H1 (cell line): ENCODE measurements at regions not wholly inside any gene's neighbourhood (a gene's known extent, or its start where the extent isn't known, plus 50 kb on each side); places are given as distances from the start of the nearest gene placed in this dataset.

Source experiments
- CTCF ChIA-PET: fragments of 300-600 bp; sonication (Branson Sonifier 250); formaldehyde crosslinking; loops from one replicate; lab custom pipeline; 2021; ENCODE audit not compliant: partially characterized antibody; lab: Charles Lee
- POLR2A ChIA-PET: fragments of 300-600 bp; sonication (Branson Sonifier 250); formaldehyde crosslinking; loops from one replicate; lab custom pipeline; 2021; ENCODE audit warnings: inconsistent platforms; ENCODE audit not compliant: partially characterized antibody; lab: Charles Lee
- DNase-seq, 2 experiments: peaks; one replicate each; pipeline versions ENCODE4 v3.0.0 to v3.0.0-alpha.2; 2010 to 2022; ENCODE audit warnings: low spot score in 2 of 2, low read depth in 1 of 2, mixed read lengths in 1 of 2
- FAIRE-seq: peaks from 2 replicates; lab custom pipeline; 2011; peaks lifted over from hg19 to GRCh38; lab: Jason Lieb, UNC
- H2AFZ ChIP-seq: 2 replicates; pipeline ENCODE4 v1.8.1; 2012; ENCODE audit warnings: low read length, inconsistent platforms
- H2AK5ac ChIP-seq: 2 replicates; pipeline ENCODE4 v1.6.1; 2013; ENCODE audit warnings: low read depth, low read length
- H2BK120ac ChIP-seq: replicated peaks from 2 replicates; pipeline ENCODE3; 2013; ENCODE audit warnings: low read depth, low read length, inconsistent platforms
- H2BK12ac ChIP-seq: 2 replicates; pipeline ENCODE4 v1.6.1; 2013; ENCODE audit warnings: low read depth, low read length
- H2BK15ac ChIP-seq: 2 replicates; pipeline ENCODE4 v1.6.1; 2013; ENCODE audit warnings: low read length
- H2BK20ac ChIP-seq: 2 replicates; pipeline ENCODE4 v1.6.1; 2013; ENCODE audit warnings: low read length
- H2BK5ac ChIP-seq: 2 replicates; pipeline ENCODE4 v1.6.1; 2013; ENCODE audit warnings: low read depth, low read length
- H3K14ac ChIP-seq: 2 replicates; pipeline ENCODE4 v1.6.1; 2013; ENCODE audit warnings: inconsistent platforms; ENCODE audit not compliant: insufficient read length
- H3K18ac ChIP-seq: 2 replicates; pipeline ENCODE4 v1.6.1; 2013; ENCODE audit warnings: low read length; ENCODE audit errors: extremely low read depth
- H3K23ac ChIP-seq: 2 replicates; pipeline ENCODE4 v1.6.1; 2013; ENCODE audit warnings: inconsistent platforms; ENCODE audit not compliant: insufficient read length
- H3K23me2 ChIP-seq: 2 replicates; pipeline ENCODE4 v1.6.1; 2013; ENCODE audit warnings: low read depth, low read length
- H3K27ac ChIP-seq: 2 replicates; pipeline ENCODE4 v1.6.1; 2011; ENCODE audit warnings: low read depth, low read length, inconsistent platforms
- H3K27me3 ChIP-seq, 4 experiments: replicated peaks in 1 of 4; 1 replicate in 1 of 4; 2 replicates in 3 of 4; pipeline versions ENCODE4 v1.6.1 to v1.8.1; 2011 to 2013; ENCODE audit warnings: low read length in 3 of 4, mild to moderate bottlenecking in 3 of 4, inconsistent platforms in 2 of 4, mixed read lengths in 2 of 4, moderate library complexity in 1 of 4; ENCODE audit not compliant: control insufficient read depth in 3 of 4, insufficient read depth in 3 of 4; ENCODE audit errors: extremely low read depth in 1 of 4
- H3K36me3 ChIP-seq, 4 experiments: 2 replicates each; pipeline versions ENCODE4 v1.6.1 to v1.8.1; 2011 to 2013; ENCODE audit warnings: mild to moderate bottlenecking in 4 of 4, low read length in 3 of 4, moderate library complexity in 2 of 4, control low read depth in 1 of 4, inconsistent platforms in 1 of 4; ENCODE audit not compliant: insufficient read depth in 4 of 4, control insufficient read depth in 2 of 4
- H3K4ac ChIP-seq: replicated peaks from 2 replicates; pipeline ENCODE3; 2013; ENCODE audit warnings: low read length, low read depth, mixed read lengths, inconsistent platforms; ENCODE audit not compliant: insufficient read length
- H3K4me1 ChIP-seq, 4 experiments: replicated peaks in 1 of 4; 1 replicate in 1 of 4; 2 replicates in 3 of 4; pipeline versions ENCODE4 v1.6.1 to v1.8.1; 2011 to 2013; ENCODE audit warnings: low read length in 3 of 4, inconsistent platforms in 2 of 4, mixed read lengths in 1 of 4; ENCODE audit not compliant: insufficient read depth in 4 of 4, control insufficient read depth in 3 of 4
- H3K4me2 ChIP-seq, 2 experiments: 2 replicates each; pipeline versions ENCODE4 v1.6.1 to v1.8.1; 2011 to 2013; ENCODE audit warnings: low read depth in 2 of 2, low read length in 2 of 2, control low read depth in 1 of 2, inconsistent platforms in 1 of 2, mild to moderate bottlenecking in 1 of 2; ENCODE audit not compliant: insufficient read depth in 1 of 2
- H3K4me3 ChIP-seq, 4 experiments: fragments of 200-600, 300-600 bp in 1 of 4; sonication (generic), shearing (Covaris generic), sonication (Bioruptor Twin) in 1 of 4; 2 replicates each; pipeline versions ENCODE4 v1.5.1 to v1.8.1; 2011 to 2016; ENCODE audit warnings: low read length in 4 of 4, low read depth in 3 of 4, control low read depth in 2 of 4, inconsistent platforms in 2 of 4, mild to moderate bottlenecking in 2 of 4, mixed read lengths in 1 of 4, moderate library complexity in 1 of 4; ENCODE audit not compliant: insufficient read depth in 2 of 4; ENCODE audit errors: extremely low read depth in 1 of 4
- H3K56ac ChIP-seq: replicated peaks from 2 replicates; pipeline ENCODE3; 2013; ENCODE audit warnings: low read depth, mild to moderate bottlenecking, mixed read lengths, low read length, inconsistent platforms; ENCODE audit not compliant: insufficient read length
- H3K79me1 ChIP-seq: 2 replicates; pipeline ENCODE4 v1.6.1; 2013; ENCODE audit warnings: low read depth, low read length, control low read depth
- H3K79me2 ChIP-seq, 2 experiments: 2 replicates each; pipeline versions ENCODE4 v1.6.1 to v1.8.1; 2012 to 2013; ENCODE audit warnings: low read length in 2 of 2, mild to moderate bottlenecking in 2 of 2, inconsistent platforms in 1 of 2; ENCODE audit not compliant: insufficient read depth in 2 of 2, control insufficient read depth in 1 of 2
- H3K9ac ChIP-seq, 4 experiments: replicated peaks in 1 of 4; 1 replicate in 1 of 4; 2 replicates in 3 of 4; pipeline versions ENCODE4 v1.6.1 to v1.8.1; 2011 to 2013; ENCODE audit warnings: low read depth in 3 of 4, low read length in 3 of 4, control low read depth in 2 of 4, mild to moderate bottlenecking in 2 of 4, moderate library complexity in 2 of 4, inconsistent platforms in 1 of 4; ENCODE audit errors: extremely low read depth in 1 of 4
- H3K9me3 ChIP-seq, 2 experiments: 2 replicates each; pipeline versions ENCODE4 v1.6.1 to v1.8.1; 2012 to 2013; ENCODE audit warnings: mild to moderate bottlenecking in 2 of 2, moderate library complexity in 2 of 2, control low read depth in 1 of 2, inconsistent platforms in 1 of 2, low read depth in 1 of 2, low read length in 1 of 2, mixed read lengths in 1 of 2; ENCODE audit not compliant: insufficient read depth in 2 of 2
- H4K20me1 ChIP-seq, 2 experiments: replicated peaks in 1 of 2; 2 replicates each; pipeline versions ENCODE3 to v1.8.1; 2011 to 2013; ENCODE audit warnings: inconsistent platforms in 2 of 2, low read length in 2 of 2, mild to moderate bottlenecking in 1 of 2; ENCODE audit not compliant: insufficient read depth in 2 of 2, control insufficient read depth in 1 of 2
- H4K5ac ChIP-seq: 2 replicates; pipeline ENCODE4 v1.6.1; 2013; ENCODE audit warnings: low read length, low read depth, mixed read lengths, inconsistent platforms; ENCODE audit not compliant: insufficient read length
- H4K8ac ChIP-seq: 2 replicates; pipeline ENCODE4 v1.8.0; 2013; ENCODE audit warnings: mild to moderate bottlenecking, moderate library complexity, low read length, inconsistent platforms; ENCODE audit not compliant: insufficient read depth; ENCODE audit errors: extremely low read depth
- H4K91ac ChIP-seq: replicated peaks from 2 replicates; pipeline ENCODE3; 2013; ENCODE audit warnings: low read length, mixed read lengths, inconsistent platforms; ENCODE audit not compliant: insufficient read length
- CBX8 ChIP-seq: fragments of 300-800, 300-1000 bp; sonication (generic); IDR thresholded peaks from 2 replicates; pipeline ENCODE4 v1.7.1; 2016; ENCODE audit warnings: low read depth, low read length, borderline replicate concordance
- CTBP2 ChIP-seq: IDR thresholded peaks from 2 replicates; pipeline ENCODE4 v1.7.0; 2011; ENCODE audit warnings: borderline replicate concordance, mild to moderate bottlenecking, moderate library complexity, mixed read lengths, low read length; ENCODE audit not compliant: insufficient read depth, insufficient read length
- EGR1 ChIP-seq: IDR thresholded peaks from 2 replicates; pipeline ENCODE4 v1.6.1; 2011; ENCODE audit warnings: low read depth, low read length, borderline replicate concordance
- EZH2 ChIP-seq: fragments of 200-600 bp; sonication (generic); IDR thresholded peaks from 2 replicates; pipeline ENCODE4 v1.7.1; 2012; ENCODE audit warnings: low read depth, mild to moderate bottlenecking, moderate library complexity, low read length, inconsistent platforms; ENCODE audit not compliant: severe bottlenecking
- GABPA ChIP-seq: IDR thresholded peaks from 2 replicates; pipeline ENCODE4 v1.6.1; 2011; ENCODE audit warnings: mild to moderate bottlenecking, low read length, moderate library complexity, borderline replicate concordance; ENCODE audit not compliant: insufficient read depth
- HDAC6 ChIP-seq: IDR thresholded peaks from one replicate; pipeline ENCODE4 v1.7.1; 2012; ENCODE audit warnings: low read depth, mild to moderate bottlenecking, inconsistent platforms, low read length, moderate library complexity
- NRF1 ChIP-seq: IDR thresholded peaks from 2 replicates; pipeline ENCODE4 v1.6.1; 2011; ENCODE audit warnings: mild to moderate bottlenecking, low read depth, low read length, improper control_type of control experiment
- POLR2A ChIP-seq, 2 experiments: IDR thresholded peaks; 1 replicate in 1 of 2; 2 replicates in 1 of 2; pipeline ENCODE4 v1.6.1; 2011; ENCODE audit warnings: low read depth in 2 of 2, low read length in 2 of 2, mild to moderate bottlenecking in 2 of 2; ENCODE audit errors: control extremely low read depth in 1 of 2
- SIX5 ChIP-seq: IDR thresholded peaks from 2 replicates; pipeline ENCODE4 v1.6.1; 2011; ENCODE audit warnings: mild to moderate bottlenecking, low read depth, low read length
- SP4 ChIP-seq: IDR thresholded peaks from 2 replicates; pipeline ENCODE4 v1.6.1; 2012; ENCODE audit warnings: low read length, inconsistent platforms
- TEAD4 ChIP-seq: IDR thresholded peaks from 2 replicates; pipeline ENCODE4 v1.6.1; 2012; ENCODE audit warnings: low read depth, low read length, inconsistent platforms, mixed read lengths
- ZNF274 ChIP-seq: IDR thresholded peaks from 2 replicates; pipeline ENCODE4 v1.7.0; 2012; ENCODE audit warnings: low read length, borderline replicate concordance; ENCODE audit errors: extremely low read depth

DNA sequence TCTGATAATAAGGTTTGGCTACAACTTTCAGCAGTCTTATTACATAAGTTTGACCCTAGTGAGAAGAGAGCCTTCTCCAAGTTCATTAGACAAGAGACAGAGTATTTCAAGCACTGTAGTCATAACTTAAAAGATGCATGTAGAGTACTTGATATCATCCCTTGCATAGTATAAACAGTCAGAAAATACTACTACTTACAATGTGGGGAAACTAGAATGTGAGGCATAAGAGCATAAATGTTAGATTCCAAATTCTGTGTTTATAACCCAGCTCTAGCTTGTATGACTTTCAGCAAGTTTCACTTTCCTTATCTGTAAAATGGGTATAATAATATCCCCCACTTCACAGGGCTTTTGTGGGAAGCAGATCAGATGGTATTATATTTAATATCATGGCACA lies 56.8 kb upstream of the TMEM200A start:
- Histone ChIP-seq H3K79me2 (no peaks in the 10 kb centered on the region), H3K9me3 (no peaks in the 10 kb centered on the region), H3K36me3 (no peaks in the 10 kb centered on the region), H3K27me3 (no peaks in the 10 kb centered on the region), H2BK15ac (no peak overlapping the region), H2AFZ (no peak overlapping the region), H4K20me1 (no peaks in the 10 kb centered on the region), H3K9ac (no peak overlapping the region), H4K8ac (no peak overlapping the region), H2BK120ac (no peak overlapping the region), H3K23ac (no peak overlapping the region), H3K4me1 (0 out of 7 replicates have a peak, but pooled peaks cover 0 to 2% (median 0%) of the 10 kb centered on the region in 4 experiments), H3K79me1 (no peaks in the 10 kb centered on the region), H3K4me2 (no peak overlapping the region), H3K14ac (no peak overlapping the region), H4K5ac (no peak overlapping the region), H2AK5ac (no peak overlapping the region), H4K91ac (no peak overlapping the region), H2BK20ac (no peak overlapping the region), H3K18ac (no peak overlapping the region), H3K4me3 (no peak overlapping the region), H3K4ac (no peak overlapping the region), H3K27ac (no peak overlapping the region), H3K56ac (no peak overlapping the region), H2BK12ac (no peak overlapping the region), H3K23me2 (no peaks in the 10 kb centered on the region), H2BK5ac (no peak overlapping the region)
- POLR2A ChIA-PET: no interaction called here
- DNase-seq (no peak), FAIRE-seq (no peak)
- CTCF ChIA-PET: interaction anchor here (1.4 kb wide), 1 partner anchor 13 kb away, joined by 4 read pairs; no protein-coding TSS in a partner anchor
- TF ChIP-seq POLR2A (IDR thresholded peaks at IDR 0.05; ENCODE audit: control extremely low read depth in 1 of 2, low read depth in 2 of 2, low read length in 2 of 2) (no peak), CTBP2 (no peak), ZNF274 (no peak), CBX8 (no peak), GABPA (no peak), TEAD4 (no peak), NRF1 (no peak), SP4 (no peak), SIX5 (no peak), EZH2 (no peak), HDAC6 (no peak), EGR1 (no peak)
